HEK293T (cell line): ENCODE measurements at regions not wholly inside any gene's neighbourhood (a gene's known extent, or its start where the extent isn't known, plus 50 kb on each side); places are given as distances from the start of the nearest gene placed in this dataset.

Experiments used
- BHLHE40 ChIP-seq: fragments of 450-650 bp; IDR thresholded peaks from 2 replicates; pipeline ENCODE4 v1.6.1; 2016; ENCODE audit warnings: mild to moderate bottlenecking, moderate library complexity, borderline replicate concordance
- ELF4 ChIP-seq: fragments of 450-650 bp; IDR thresholded peaks from 2 replicates; pipeline ENCODE4 v1.6.1; 2017; ENCODE audit warnings: antibody characterized with exemption
- FOXA1 ChIP-seq: fragments of 450-650 bp; IDR thresholded peaks from 2 replicates; pipeline ENCODE4 v1.6.1; 2016; ENCODE audit warnings: mild to moderate bottlenecking

DNA sequence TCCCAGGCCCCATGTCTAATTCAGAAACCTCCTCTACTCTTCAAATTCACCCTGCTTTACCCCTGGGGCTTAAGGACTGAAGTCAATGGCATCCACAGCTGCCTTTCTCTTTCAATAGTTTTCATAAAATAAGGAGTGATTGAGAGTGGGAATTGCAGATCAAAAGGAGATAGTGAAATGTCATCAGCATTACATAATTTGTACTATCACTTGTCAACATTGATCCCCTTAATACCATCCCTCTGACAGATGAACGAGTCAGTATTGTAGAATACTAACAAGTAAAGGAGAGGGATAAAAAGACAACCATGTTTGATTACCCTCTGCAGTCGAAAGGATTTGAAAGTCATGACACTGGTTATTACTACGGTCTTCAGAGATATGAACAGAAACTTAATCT lies 212.4 kb downstream of the TMEM114 start:
- TF ChIP-seq BHLHE40, result no peak
- TF ChIP-seq ELF4, result no peak
- no peak for TF ChIP-seq FOXA1
